Pancreas (tissue), 10 donors: ENCODE measurements at regions not wholly inside any gene's neighbourhood (a gene's known extent, or its start where the extent isn't known, plus 50 kb on each side); places are given as distances from the start of the nearest gene placed in this dataset.

Source experiments
- ATAC-seq, 4 donors: fragments of 200-7000 bp; cut with Tn5 transposase; one replicate each; pipeline versions ENCODE4 v1.8.0 to v1.9.1; 2020; ENCODE audit warnings: mild to moderate bottlenecking in 4 of 4, moderate library complexity in 4 of 4
- DNase-seq, 6 donors: peaks; one replicate each; pipeline ENCODE4 v3.0.0-alpha.2; 2020
- FAIRE-seq: peaks from 2 replicates; lab custom pipeline; 2012; peaks lifted over from hg19 to GRCh38; lab: Jason Lieb, UNC
- H3K27ac ChIP-seq, 4 donors: fragments of 200-600 bp; sonication (generic); 1 replicate in 3 of 4; 2 replicates in 1 of 4; pipeline versions ENCODE4 v1.5.0 to v1.8.0; 2020
- H3K27me3 ChIP-seq, 4 donors: fragments of 200-600 bp; one replicate each; pipeline ENCODE4 v1.8.0; 2021
- H3K36me3 ChIP-seq, 3 donors: fragments of 200-600 bp; sonication (generic) in 1 of 3; one replicate each; pipeline versions ENCODE4 v1.5.0 to v1.8.0; 2020 to 2021
- H3K4me1 ChIP-seq, 3 donors: fragments of 200-600 bp; one replicate each; pipeline ENCODE4 v1.8.0; 2021
- H3K4me3 ChIP-seq, 4 donors: fragments of 200-600 bp; sonication (generic) in 2 of 4; one replicate each; pipeline versions ENCODE4 v1.5.0 to v1.8.0; 2020 to 2021
- H3K9me3 ChIP-seq, 4 donors: fragments of 200-600 bp; one replicate each; pipeline ENCODE4 v1.8.0; 2021
- WGBS, 2 donors: extraction: QIAGEN DNeasy Blood & Tissue Kit; methylation state at CpG; one replicate each; pipeline ENCODE4 v1.1.7; 2013; 5-methylcytosine and 5-hydroxymethylcytosine counted together
- intact Hi-C, 3 donors: fragments of 100-400 bp; cut with DNase I; formaldehyde crosslinking; loops; one replicate each; pipeline versions ENCODE4 v1.11.1 to v1.14.2; 2022
- TF ChIP-seq, protein P1 (sequence below), 4 donors: fragments of 200-600 bp; sonication (generic) in 3 of 4; IDR thresholded peaks; one replicate each; pipeline versions ENCODE4 v1.5.0 to v1.8.0; 2021; ENCODE audit warnings: antibody characterized with exemption in 4 of 4
- donor health status: healthy with polysubstance abuse.
- donor health status: DM: no; HTN: no; CAD: no; lungs with moderate emphysema.
- donor health status: DM: no; HTN: no; CAD: no.
- donor health status: control.
- donor health status: control.
- donor health status: Bipolar disorder and iron deficiency.
- donor health status: DM: yes; HTN: yes; CAD: no.
- donor health status: DM: no; HTN: no; CAD: no.
- donor health status: DM: no; HTN: no; CAD: no.
- donor health status: DM: yes; HTN: yes; CAD: no.

DNA sequence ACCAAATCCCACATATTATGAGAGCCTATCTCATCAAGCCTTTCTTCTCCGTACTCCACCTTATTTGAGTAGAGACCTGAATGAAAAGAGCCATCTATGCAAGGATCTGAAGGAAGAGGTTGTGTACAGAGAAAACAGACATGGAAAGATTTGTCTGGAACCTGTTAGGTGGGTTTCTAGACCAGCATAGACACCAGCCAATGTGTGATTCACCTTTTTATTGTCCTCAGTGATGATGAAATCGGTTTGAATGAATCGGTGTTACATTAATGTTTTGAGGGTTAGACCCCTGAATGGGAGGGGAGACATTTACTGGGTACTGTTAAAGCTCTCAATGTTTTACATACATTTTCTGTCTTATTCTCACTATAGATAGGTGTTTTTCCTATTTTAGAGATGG, 223.6 kb downstream of the NMUR2 start:
- Histone ChIP-seq H3K36me3 (no peaks in the 10 kb centered on the region), H3K4me3 (no peak overlapping the region), H3K27me3 (no peaks in the 10 kb centered on the region), H3K27ac (no peak overlapping the region), H3K9me3 (no peaks in the 10 kb centered on the region), H3K4me1 (no peaks in the 10 kb centered on the region)
- TF ChIP-seq, protein P1, sequence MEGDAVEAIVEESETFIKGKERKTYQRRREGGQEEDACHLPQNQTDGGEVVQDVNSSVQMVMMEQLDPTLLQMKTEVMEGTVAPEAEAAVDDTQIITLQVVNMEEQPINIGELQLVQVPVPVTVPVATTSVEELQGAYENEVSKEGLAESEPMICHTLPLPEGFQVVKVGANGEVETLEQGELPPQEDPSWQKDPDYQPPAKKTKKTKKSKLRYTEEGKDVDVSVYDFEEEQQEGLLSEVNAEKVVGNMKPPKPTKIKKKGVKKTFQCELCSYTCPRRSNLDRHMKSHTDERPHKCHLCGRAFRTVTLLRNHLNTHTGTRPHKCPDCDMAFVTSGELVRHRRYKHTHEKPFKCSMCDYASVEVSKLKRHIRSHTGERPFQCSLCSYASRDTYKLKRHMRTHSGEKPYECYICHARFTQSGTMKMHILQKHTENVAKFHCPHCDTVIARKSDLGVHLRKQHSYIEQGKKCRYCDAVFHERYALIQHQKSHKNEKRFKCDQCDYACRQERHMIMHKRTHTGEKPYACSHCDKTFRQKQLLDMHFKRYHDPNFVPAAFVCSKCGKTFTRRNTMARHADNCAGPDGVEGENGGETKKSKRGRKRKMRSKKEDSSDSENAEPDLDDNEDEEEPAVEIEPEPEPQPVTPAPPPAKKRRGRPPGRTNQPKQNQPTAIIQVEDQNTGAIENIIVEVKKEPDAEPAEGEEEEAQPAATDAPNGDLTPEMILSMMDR (IDR thresholded peaks at IDR 0.05): no peak
- ATAC-seq: no peak
- 58 to 71% methylated on average over 3 of the region's 3 CpGs for WGBS, 2 donors
- DNase-seq: no peak
- intact Hi-C loops: no loop called here
- no peak for FAIRE-seq

DNA sequence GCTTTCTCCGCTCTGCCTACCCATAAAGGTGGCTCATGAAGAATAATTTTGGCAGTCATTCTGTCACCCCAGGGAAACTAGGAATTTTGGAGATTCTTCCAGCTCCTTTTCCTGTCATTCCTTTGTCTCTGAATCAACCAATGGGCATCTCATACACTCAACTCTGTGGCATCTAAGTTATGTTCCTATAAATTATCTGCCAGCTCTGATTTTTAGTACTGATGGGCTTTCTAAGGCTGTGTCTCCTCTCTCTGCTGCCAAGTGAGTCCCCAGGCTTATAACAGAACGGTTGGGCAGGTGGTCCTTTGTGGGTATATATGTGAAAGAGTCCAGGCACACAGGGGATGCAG, 226.8 kb downstream of the NMUR2 start:
- Histone ChIP-seq H3K27ac (no peak overlapping the region), H3K9me3 (no peaks in the 10 kb centered on the region), H3K27me3 (no peaks in the 10 kb centered on the region), H3K36me3 (no peaks in the 10 kb centered on the region), H3K4me1 (no peaks in the 10 kb centered on the region), H3K4me3 (no peak overlapping the region)
- FAIRE-seq (no peak), DNase-seq (no peak), ATAC-seq (no peak)
- TF ChIP-seq, protein P1 (IDR thresholded peaks at IDR 0.05): no peak
- intact Hi-C loops: no loop called here
- 49 to 50% methylated on average over 2 of the region's 2 CpGs for WGBS, 2 donors

DNA sequence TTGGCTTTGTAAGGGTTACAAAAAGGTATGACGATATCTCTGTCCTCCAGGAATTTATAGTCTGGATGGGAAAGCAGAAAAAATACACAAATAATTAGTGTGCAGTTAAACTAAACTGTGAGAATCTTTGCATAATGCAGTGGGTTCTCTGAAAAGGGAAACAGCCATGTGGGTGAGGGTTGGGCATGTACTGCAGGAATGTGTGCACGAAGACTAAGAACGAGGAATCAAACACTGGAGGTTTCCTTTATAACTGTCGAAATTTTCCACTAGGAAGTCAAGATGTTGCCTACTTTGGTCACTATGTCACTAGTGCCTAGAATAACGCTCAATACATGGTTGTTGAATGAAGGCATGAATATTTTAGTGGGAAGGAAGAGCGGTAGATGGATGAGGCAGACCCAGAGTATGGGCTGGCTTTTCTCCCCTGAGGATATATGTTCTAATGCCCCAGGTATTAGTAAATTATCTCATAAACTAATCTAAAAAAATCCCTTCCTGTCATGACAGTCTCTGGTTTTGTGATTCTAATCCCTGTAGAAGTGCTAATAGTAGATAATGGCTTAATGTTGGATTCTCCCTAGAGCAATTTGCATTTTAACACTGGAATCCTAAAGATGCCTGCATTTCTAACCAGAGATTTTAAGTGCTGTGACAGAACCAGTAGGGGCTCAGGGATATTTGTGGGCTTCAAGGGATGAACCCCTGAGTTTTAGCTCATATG, 227.3 kb downstream of the NMUR2 start:
- FAIRE-seq: no peak
- no peaks in the 10 kb centered on the region for H3K4me1 ChIP-seq
- intact Hi-C loops: no loop called here
- H3K9me3 ChIP-seq: no peaks in the 10 kb centered on the region
- DNase-seq: no peak
- H3K27me3 ChIP-seq: no peaks in the 10 kb centered on the region
- H3K36me3 ChIP-seq: no peaks in the 10 kb centered on the region
- no peak for ATAC-seq
- H3K27ac ChIP-seq: no peak overlapping the region
- TF ChIP-seq, protein P1 (IDR thresholded peaks at IDR 0.05): no peak
- 58 to 64% methylated on average over 6 of the region's 6 CpGs for WGBS, 2 donors
- H3K4me3 ChIP-seq: no peak overlapping the region

DNA sequence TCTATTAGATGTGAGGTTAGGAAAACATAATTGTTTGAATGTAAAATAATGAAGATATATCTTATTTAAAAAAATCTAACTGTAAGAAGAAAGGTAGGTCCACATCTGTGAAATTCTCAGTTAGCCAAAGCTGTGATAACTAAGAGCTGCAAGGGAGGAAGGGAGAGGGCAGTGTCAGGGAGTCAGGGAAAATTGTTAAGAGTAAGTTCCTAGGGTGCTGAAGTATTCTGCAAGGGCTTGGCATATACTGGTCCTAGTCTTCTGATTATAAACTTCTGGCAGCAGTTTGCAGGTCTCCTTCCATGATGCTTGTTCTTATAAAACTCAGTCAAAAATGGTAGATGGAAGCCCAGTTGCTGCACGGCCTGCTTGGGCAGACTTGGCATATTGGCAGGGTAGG, 233.2 kb downstream of the NMUR2 start:
- Histone ChIP-seq H3K4me3 (no peak overlapping the region), H3K4me1 (no peaks in the 10 kb centered on the region), H3K36me3 (no peaks in the 10 kb centered on the region), H3K27me3 (no peaks in the 10 kb centered on the region), H3K27ac (no peak overlapping the region), H3K9me3 (no peaks in the 10 kb centered on the region)
- TF ChIP-seq, protein P1 (IDR thresholded peaks at IDR 0.05): no peak
- ATAC-seq (no peak), FAIRE-seq (no peak), DNase-seq (no peak)
- WGBS, 2 donors: 79 to 89% methylated on average over 1 of the region's 1 CpG
- intact Hi-C loops: no loop called here

DNA sequence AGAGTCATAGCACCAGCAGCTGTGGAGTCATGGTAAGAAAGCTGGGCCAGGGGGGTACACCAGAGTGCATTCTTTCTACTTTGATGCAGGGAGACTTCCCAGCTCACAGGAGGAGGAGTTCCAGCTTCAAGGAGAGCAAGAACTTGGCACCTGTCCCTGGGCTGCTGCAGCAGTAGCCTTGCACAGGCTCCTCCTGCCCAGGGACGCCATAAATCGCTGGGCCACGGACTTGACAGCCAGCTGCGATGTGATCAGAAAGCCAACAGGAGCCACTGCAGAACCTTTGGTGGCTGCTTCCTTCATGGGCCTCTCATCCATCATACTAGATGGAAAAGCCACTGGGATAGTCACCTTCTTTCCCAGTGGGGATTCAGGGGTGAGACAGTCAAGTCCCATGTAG, 234.7 kb downstream of the NMUR2 start:
- no peak overlapping the region for H3K27ac ChIP-seq
- H3K9me3 ChIP-seq: no peaks in the 10 kb centered on the region
- WGBS, 2 donors: 22 to 41% methylated on average over 4 of the region's 4 CpGs
- no peaks in the 10 kb centered on the region for H3K4me1 ChIP-seq
- intact Hi-C loops: no loop called here
- H3K27me3 ChIP-seq: no peaks in the 10 kb centered on the region
- H3K4me3 ChIP-seq: no peak overlapping the region
- H3K36me3 ChIP-seq: no peaks in the 10 kb centered on the region
- no peak for FAIRE-seq
- peak in 1 of 4 donors; percentile 28 for ATAC-seq
- TF ChIP-seq, protein P1 (IDR thresholded peaks at IDR 0.05): no peak
- DNase-seq: peak in 2 of 6 donors; percentile 23 to 28
